Adrenal gland (tissue), 5 donors: ENCODE measurements at regions not wholly inside any gene's neighbourhood (a gene's known extent, or its start where the extent isn't known, plus 50 kb on each side); places are given as distances from the start of the nearest gene placed in this dataset.

ENCODE experiments used
- CTCF ChIP-seq, 6 experiments: fragments of 450-650 bp in 4 of 6; fragments of 200-600 bp in 2 of 6; sonication (generic) in 1 of 6; IDR thresholded peaks; 1 replicate in 5 of 6; 2 replicates in 1 of 6; pipeline versions ENCODE4 v1.5.1 to v1.8.0; 2016 to 2021; ENCODE audit warnings: antibody characterized with exemption in 6 of 6, mild to moderate bottlenecking in 2 of 6, moderate library complexity in 1 of 6
- POLR2A ChIP-seq, 2 donors: fragments of 450-650 bp; IDR thresholded peaks; one replicate each; pipeline ENCODE4 v1.6.1; 2017; ENCODE audit warnings: antibody characterized with exemption in 2 of 2, mild to moderate bottlenecking in 2 of 2, moderate library complexity in 1 of 2
- donor health status: DM: no; HTN: no; CAD: no.

- no peak for TF ChIP-seq CTCF (IDR thresholded peaks at IDR 0.05)
- no peak for TF ChIP-seq POLR2A (IDR thresholded peaks at IDR 0.05)
Measured at GRCh38 chr14:34081576-34082136, 130.8 kb upstream of the EGLN3 start.
